Prostate gland (tissue), 2 donors: ENCODE measurements at regions not wholly inside any gene's neighbourhood (a gene's known extent, or its start where the extent isn't known, plus 50 kb on each side); places are given as distances from the start of the nearest gene placed in this dataset.

Experiments
- POLR2A ChIP-seq: fragments of 450-650 bp; IDR thresholded peaks from one replicate; pipeline ENCODE4 v1.6.1; 2016; ENCODE audit warnings: antibody characterized with exemption, mild to moderate bottlenecking
- POLR2AphosphoS5 ChIP-seq: sonication (generic); formaldehyde crosslinking; IDR thresholded peaks from one replicate; pipeline ENCODE4 v1.6.1; 2017; ENCODE audit warnings: antibody characterized with exemption
- TF ChIP-seq, protein P1 (sequence below), 4 experiments: fragments of 200-600 bp in 2 of 4; fragments of 450-650 bp in 2 of 4; sonication (generic) in 2 of 4; IDR thresholded peaks; 1 replicate in 3 of 4; 2 replicates in 1 of 4; pipeline ENCODE4 v1.5.1; 2016 to 2019; ENCODE audit warnings: antibody characterized with exemption in 4 of 4, mild to moderate bottlenecking in 2 of 4, moderate library complexity in 2 of 4

DNA sequence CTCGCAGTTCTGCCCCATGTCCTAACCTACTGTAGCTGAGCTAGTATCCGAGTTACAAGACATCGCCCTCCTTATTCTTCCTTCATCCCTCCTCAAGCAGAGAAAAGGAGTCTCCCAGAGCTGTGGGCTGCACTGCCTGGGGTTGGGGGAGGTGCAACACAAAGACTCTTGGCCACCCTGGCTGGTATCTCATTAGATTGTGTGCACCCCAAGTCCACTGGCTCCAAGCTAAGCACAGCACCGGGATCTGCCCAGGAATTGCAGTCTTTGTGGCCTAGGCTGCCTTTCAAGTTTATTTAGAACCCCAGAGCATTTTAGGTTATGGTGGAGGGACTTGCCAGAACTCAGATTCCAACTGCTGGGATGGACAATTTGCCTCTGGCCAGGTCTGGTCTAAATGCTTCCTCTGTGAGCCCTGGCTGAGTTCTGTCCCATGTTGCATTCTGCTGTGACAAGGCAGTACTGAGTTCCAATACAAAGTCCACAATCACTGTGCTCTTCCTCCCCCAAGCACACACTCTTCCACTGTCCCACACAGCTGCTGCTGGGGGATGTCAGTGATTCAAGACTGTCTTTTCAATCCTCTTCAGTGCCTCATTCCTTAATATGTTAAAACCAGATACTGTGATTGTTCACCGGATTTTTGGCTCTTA lies 169.6 kb upstream of the CLEC14A start:
- TF ChIP-seq, protein P1, sequence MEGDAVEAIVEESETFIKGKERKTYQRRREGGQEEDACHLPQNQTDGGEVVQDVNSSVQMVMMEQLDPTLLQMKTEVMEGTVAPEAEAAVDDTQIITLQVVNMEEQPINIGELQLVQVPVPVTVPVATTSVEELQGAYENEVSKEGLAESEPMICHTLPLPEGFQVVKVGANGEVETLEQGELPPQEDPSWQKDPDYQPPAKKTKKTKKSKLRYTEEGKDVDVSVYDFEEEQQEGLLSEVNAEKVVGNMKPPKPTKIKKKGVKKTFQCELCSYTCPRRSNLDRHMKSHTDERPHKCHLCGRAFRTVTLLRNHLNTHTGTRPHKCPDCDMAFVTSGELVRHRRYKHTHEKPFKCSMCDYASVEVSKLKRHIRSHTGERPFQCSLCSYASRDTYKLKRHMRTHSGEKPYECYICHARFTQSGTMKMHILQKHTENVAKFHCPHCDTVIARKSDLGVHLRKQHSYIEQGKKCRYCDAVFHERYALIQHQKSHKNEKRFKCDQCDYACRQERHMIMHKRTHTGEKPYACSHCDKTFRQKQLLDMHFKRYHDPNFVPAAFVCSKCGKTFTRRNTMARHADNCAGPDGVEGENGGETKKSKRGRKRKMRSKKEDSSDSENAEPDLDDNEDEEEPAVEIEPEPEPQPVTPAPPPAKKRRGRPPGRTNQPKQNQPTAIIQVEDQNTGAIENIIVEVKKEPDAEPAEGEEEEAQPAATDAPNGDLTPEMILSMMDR (IDR thresholded peaks at IDR 0.05) = no peak
- TF ChIP-seq POLR2A (no peak), POLR2AphosphoS5 (no peak)
